ENCODE measurements at regions not wholly inside any gene's neighbourhood (a gene's known extent, or its start where the extent isn't known, plus 50 kb on each side); places are given as distances from the start of the nearest gene placed in this dataset.

DNA sequence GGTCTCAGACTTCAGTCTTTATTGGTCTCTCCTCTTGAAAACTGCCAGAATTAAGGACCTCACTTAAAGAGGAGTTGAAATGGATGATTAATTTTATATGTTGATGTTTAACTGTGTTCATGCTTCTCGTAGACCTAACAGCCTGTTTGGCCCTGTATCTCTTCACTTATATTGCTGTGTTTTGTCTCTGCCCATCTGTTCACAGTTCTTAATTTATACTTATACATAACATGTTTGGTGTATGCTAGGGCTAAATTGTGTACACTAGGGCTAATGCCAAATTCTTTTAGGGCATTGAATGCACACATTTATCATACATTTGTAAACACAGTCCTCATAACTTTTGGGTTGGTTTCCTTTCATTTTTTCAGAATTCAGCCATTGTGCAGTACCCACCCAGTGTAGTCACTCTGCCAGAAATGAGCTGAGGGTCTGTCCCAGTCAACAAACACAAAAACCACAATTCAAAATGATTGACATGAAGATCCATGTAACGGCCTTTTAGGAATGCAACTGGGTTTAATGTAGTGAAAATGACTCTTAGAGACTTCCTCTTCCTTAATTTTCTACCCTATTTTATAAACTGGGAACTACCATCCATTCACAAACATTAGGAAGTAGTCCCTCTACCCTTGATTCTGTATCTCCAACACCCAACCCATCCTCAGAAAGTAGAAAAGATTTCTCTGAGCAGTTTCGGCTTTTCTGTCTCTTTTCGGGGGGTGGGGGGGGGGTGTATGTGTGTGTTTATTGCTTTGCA is 668.8 kb upstream of the KLF4 start:
- TF ChIP-seq, protein P1, sequence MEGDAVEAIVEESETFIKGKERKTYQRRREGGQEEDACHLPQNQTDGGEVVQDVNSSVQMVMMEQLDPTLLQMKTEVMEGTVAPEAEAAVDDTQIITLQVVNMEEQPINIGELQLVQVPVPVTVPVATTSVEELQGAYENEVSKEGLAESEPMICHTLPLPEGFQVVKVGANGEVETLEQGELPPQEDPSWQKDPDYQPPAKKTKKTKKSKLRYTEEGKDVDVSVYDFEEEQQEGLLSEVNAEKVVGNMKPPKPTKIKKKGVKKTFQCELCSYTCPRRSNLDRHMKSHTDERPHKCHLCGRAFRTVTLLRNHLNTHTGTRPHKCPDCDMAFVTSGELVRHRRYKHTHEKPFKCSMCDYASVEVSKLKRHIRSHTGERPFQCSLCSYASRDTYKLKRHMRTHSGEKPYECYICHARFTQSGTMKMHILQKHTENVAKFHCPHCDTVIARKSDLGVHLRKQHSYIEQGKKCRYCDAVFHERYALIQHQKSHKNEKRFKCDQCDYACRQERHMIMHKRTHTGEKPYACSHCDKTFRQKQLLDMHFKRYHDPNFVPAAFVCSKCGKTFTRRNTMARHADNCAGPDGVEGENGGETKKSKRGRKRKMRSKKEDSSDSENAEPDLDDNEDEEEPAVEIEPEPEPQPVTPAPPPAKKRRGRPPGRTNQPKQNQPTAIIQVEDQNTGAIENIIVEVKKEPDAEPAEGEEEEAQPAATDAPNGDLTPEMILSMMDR (IDR thresholded peaks at IDR 0.05), result no peak

- TF ChIP-seq, protein P1 (IDR thresholded peaks at IDR 0.05), result no peak
These were observed 666.9 kb upstream of the KLF4 start for GRCh38 chr9:108156270-108156998.

- TF ChIP-seq, protein P1 (IDR thresholded peaks at IDR 0.05), result no peak
These were observed 663.8 kb upstream of the KLF4 start for GRCh38 chr9:108153416-108153815.

DNA sequence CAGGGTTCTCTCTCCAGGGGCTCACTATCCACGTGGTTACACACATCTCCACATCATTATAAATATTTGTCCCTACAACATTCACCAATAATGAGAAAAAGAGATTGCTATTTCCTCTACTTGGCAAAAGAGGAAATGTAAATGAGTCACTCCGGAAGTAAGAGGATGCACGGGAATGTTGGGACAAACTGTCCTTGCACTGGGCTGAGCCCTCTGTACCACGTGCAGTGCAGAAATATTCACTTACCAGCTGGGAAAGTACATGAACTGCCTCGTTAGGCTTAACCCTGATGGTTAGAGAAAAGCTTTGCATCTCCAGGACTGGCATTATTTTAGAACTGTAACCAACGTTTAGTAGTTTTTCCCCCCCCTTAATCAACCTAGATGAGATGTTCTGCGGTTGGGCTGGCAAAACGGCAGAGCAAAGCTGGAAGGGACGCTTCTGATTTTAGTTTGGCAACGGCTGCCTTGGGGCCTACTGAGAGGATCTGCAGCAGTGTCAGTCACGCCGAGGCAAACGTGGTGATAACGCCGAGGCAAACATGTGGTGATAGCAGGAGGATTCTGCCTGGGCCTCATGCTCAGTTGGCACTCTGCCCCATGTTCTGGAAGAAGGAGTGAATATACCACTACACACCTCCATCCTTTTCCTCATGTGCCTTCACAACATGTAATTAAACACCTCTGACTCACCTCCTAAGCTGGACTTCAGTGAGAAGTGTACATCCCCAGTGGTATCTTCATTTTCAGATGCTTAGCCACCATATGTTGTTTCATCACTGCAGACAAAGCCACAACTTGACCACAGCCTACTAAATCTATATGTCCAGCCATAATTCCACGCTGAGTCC is 661.4 kb upstream of the KLF4 start:
- TF ChIP-seq, protein P1 (IDR thresholded peaks at IDR 0.05), result no peak

DNA sequence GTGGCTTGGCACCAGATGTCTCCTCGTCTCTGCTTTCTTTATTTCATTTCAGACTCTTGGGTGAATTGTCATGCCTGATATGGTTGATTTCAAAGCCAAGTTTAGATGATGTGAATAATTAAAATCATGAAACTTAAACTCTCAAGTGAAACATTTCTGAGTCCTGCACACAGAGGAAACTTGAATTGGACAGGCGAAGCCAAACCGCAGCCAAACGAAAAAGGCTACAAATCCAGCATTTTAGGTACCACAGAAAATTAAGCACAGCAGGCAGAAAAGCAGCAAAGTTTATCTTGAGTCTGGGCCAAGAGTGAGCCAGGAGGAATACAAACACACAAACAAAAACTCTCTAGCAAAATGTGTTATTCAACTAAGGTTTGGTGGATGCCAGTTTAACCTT is 659.8 kb upstream of the KLF4 start:
- TF ChIP-seq, protein P1 (IDR thresholded peaks at IDR 0.05), result no peak

DNA sequence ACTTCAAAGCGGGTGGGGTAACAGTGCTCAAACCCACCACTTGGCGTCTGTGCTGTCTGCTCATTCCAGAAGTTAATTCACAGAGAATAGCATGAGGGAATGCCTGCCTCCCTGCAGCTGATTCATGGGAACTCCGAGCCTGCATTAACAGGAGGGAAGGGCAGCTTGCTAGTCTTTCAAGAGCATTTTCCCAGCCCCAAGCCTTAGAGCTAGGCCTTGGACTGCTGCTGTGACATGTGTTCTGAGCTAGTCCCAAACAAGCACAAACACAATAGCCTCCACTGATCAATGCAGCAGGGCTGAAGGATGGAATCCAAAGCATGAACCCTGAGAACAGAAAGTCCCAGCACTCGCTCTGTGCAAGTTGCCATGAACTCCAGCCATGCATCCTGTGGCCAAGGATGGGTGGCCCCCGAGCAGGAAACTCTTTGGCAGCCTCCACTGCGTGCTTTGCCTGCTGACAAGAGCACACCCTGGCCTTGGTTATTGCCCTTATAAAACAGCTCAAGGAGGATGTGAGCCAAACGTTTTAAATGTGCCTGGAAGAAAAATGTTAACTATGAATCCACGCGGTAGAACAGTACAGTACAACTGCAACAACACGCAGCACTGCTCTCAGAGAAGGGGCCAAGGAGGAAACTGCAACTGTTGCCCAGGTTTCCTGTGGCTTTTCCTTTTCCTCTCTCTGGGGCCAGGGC is 653.1 kb upstream of the KLF4 start:
- TF ChIP-seq, protein P1 (IDR thresholded peaks at IDR 0.05), result no peak

DNA sequence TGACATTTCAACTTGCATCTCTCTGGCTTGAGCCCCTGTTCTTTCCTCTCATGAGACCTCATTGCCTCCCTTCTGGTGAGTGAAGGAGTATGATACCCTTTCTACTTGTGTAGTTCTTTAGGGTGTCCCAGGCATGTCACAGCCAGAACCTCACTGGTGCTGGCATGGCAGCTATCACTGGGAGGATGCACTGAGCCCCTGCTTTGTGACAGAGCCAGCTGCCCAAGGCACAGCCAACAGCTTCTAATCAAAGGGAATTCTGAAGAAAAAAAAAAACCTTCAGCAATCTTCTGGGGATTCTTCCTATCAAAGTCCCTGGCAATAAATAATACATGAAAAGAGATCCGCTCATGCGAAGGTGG is 652.6 kb upstream of the KLF4 start:
- TF ChIP-seq, protein P1 (IDR thresholded peaks at IDR 0.05), result no peak

All from LNCAP (cell line).